Gastroesophageal sphincter (tissue), 3 donors: ENCODE measurements at regions not wholly inside any gene's neighbourhood (a gene's known extent, or its start where the extent isn't known, plus 50 kb on each side); places are given as distances from the start of the nearest gene placed in this dataset.

Experiments used
- POLR2A ChIP-seq, 2 donors: fragments of 450-650 bp; IDR thresholded peaks; one replicate each; pipeline ENCODE4 v1.6.1; 2017; ENCODE audit warnings: antibody characterized with exemption in 2 of 2, mild to moderate bottlenecking in 2 of 2, moderate library complexity in 1 of 2
- TF ChIP-seq, protein P1 (sequence below), 4 experiments: fragments of 200-600 bp in 2 of 4; fragments of 450-650 bp in 2 of 4; sonication (generic) in 1 of 4; IDR thresholded peaks; one replicate each; pipeline ENCODE4 v1.5.1; 2017 to 2019; ENCODE audit warnings: antibody characterized with exemption in 4 of 4, mild to moderate bottlenecking in 2 of 4, moderate library complexity in 2 of 4

GRCh38 chr12:62075870-62076269 is 184.3 kb upstream of the USP15 start:
- no peak for TF ChIP-seq POLR2A (IDR thresholded peaks at IDR 0.05)
- TF ChIP-seq, protein P1, sequence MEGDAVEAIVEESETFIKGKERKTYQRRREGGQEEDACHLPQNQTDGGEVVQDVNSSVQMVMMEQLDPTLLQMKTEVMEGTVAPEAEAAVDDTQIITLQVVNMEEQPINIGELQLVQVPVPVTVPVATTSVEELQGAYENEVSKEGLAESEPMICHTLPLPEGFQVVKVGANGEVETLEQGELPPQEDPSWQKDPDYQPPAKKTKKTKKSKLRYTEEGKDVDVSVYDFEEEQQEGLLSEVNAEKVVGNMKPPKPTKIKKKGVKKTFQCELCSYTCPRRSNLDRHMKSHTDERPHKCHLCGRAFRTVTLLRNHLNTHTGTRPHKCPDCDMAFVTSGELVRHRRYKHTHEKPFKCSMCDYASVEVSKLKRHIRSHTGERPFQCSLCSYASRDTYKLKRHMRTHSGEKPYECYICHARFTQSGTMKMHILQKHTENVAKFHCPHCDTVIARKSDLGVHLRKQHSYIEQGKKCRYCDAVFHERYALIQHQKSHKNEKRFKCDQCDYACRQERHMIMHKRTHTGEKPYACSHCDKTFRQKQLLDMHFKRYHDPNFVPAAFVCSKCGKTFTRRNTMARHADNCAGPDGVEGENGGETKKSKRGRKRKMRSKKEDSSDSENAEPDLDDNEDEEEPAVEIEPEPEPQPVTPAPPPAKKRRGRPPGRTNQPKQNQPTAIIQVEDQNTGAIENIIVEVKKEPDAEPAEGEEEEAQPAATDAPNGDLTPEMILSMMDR (IDR thresholded peaks at IDR 0.05): no peak
